ENCODE measurements at regions not wholly inside any gene's neighbourhood (a gene's known extent, or its start where the extent isn't known, plus 50 kb on each side); places are given as distances from the start of the nearest gene placed in this dataset.
"Not testable (repeated sequence)": the region's sequence is repeated elsewhere in the genome, so short reads cannot be mapped to it uniquely, and the experiment has no call there.

- TF ChIP-seq, protein P1, sequence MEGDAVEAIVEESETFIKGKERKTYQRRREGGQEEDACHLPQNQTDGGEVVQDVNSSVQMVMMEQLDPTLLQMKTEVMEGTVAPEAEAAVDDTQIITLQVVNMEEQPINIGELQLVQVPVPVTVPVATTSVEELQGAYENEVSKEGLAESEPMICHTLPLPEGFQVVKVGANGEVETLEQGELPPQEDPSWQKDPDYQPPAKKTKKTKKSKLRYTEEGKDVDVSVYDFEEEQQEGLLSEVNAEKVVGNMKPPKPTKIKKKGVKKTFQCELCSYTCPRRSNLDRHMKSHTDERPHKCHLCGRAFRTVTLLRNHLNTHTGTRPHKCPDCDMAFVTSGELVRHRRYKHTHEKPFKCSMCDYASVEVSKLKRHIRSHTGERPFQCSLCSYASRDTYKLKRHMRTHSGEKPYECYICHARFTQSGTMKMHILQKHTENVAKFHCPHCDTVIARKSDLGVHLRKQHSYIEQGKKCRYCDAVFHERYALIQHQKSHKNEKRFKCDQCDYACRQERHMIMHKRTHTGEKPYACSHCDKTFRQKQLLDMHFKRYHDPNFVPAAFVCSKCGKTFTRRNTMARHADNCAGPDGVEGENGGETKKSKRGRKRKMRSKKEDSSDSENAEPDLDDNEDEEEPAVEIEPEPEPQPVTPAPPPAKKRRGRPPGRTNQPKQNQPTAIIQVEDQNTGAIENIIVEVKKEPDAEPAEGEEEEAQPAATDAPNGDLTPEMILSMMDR (IDR thresholded peaks at IDR 0.05; ENCODE audit: borderline replicate concordance, insufficient read depth, low read depth, low read length) = no peak
- H3K4me3 ChIP-seq (ENCODE audit: low read depth, low read length) = no peak overlapping the region
Observed at GRCh38 chr1:229905031-229905545, 161.9 kb upstream of the GALNT2 start.

DNA sequence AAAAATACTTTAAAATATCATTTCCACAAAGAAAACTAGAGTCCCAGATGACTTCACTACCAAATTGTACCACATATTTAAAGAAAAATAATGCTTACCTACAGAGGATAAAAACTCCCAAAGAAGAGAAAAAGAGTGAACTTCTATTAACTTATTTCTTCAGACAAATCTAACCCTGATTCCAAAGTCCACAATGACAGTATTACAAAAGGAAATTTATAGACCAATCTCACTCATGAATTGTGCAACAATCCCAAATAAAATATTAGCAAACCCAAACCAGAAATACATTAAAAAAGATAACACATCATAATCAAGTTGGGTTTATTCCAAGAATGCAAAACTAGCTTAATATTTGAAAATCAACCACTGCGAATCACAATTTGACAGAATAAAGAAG lies 161.4 kb upstream of the GALNT2 start:
- H3K4me3 ChIP-seq (ENCODE audit: low read depth, low read length) = no peak overlapping the region
- TF ChIP-seq, protein P1 (IDR thresholded peaks at IDR 0.05; ENCODE audit: borderline replicate concordance, insufficient read depth, low read depth, low read length) = no peak

DNA sequence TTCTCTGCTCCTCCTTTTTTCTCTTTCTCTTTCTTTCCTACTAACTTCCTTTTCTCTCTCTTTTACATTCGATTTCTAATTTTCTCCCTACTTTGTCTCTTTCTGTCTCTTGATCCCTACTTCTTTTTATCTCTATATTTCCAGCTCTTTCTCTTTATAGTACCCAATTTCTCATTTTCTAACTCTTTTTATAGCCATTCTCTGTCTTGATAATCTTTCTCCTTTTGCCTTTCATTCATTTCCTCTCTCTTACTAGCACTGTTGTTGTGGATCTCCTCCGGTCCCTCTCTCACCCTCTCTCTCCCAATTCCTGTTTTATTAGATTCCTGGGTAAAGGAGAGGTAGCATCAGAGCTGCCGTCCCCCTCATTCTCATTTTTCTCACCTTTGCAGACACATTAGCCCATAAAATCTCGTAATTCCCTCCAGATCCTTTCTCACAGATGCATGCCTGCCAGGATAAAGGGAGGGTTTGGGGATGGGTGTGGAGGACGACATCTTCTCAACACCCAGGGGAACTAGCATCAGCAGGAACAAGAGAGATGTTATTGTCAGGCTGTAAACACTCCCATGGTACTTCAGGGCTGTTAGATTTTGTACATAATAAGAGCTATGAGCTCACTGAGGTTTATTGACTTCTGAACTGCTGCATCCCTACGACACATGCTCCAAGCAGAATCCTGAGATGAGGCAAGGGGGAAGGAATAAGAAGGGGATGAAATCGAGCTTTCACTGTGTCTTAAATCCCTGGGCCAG lies 159.0 kb upstream of the GALNT2 start:
- TF ChIP-seq, protein P1 (IDR thresholded peaks at IDR 0.05; ENCODE audit: borderline replicate concordance, insufficient read depth, low read depth, low read length) = no peak
- no peak overlapping the region for H3K4me3 ChIP-seq (ENCODE audit: low read depth, low read length)

DNA sequence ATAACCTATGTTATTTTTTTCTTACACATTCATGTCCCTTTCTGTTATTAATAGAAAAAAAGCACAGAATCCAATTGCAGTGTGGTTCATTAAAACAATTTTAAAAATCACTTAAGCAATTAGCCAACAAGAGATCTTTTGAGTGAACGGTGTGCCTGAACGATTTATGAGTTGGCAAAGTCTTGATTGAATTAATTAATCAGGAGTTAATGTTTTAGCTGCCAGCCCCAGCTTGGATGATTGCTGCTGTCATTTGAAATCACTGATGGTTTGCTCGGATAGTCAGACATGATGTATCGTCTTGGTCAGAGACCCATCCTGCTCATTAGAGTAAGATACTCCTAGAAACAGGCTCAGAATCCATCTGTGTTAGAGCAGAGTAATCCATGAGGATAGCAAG lies 158.3 kb upstream of the GALNT2 start:
- TF ChIP-seq, protein P1 (IDR thresholded peaks at IDR 0.05; ENCODE audit: borderline replicate concordance, insufficient read depth, low read depth, low read length) = no peak
- H3K4me3 ChIP-seq (ENCODE audit: low read depth, low read length) = no peak overlapping the region

DNA sequence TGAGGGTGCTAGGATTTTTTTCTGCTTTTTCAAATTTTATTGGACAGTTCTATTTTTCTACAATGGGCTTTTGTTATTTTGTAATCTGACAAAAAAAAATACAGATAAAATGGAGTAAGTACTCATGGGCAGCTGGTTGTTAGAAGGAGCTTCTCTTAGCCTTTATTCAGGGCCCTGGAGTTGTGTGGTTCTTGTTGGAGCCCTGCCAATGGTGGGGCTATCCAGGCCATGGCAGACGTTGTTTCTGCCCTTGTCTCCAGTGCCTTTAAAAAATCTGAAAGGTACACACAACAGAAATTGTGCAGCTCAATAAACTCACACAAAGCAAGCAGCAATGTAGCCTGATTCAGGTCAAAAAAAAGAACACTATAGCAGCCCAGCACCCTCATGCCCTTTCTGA lies 153.5 kb upstream of the GALNT2 start:
- TF ChIP-seq, protein P1 (IDR thresholded peaks at IDR 0.05; ENCODE audit: borderline replicate concordance, insufficient read depth, low read depth, low read length) = no peak
- no peak overlapping the region for H3K4me3 ChIP-seq (ENCODE audit: low read depth, low read length)

DNA sequence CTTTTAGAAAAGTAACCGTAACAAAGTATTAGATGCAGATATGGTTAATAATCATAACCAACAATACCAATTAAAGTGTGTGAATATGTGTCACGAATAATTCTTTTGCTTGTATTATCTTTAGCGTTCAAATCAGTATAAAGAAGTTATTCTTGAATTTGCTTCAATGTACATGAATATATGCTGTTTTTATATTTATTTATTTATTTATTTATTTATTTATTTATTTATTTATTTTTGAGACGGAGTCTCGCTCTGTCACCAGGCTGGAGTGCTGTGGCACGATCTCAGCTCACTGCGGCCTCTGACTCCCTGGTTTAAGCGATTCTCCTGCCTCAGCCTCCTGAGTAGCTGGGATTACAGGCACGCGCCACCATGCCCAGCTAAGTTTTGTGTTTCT lies 147.6 kb upstream of the GALNT2 start:
- H3K4me3 ChIP-seq (ENCODE audit: low read depth, low read length) = not testable (repeated sequence)

- H3K4me3 ChIP-seq (ENCODE audit: low read depth, low read length) = no peak overlapping the region
- TF ChIP-seq, protein P1 (IDR thresholded peaks at IDR 0.05; ENCODE audit: borderline replicate concordance, insufficient read depth, low read depth, low read length) = no peak
Observed at GRCh38 chr1:229920683-229921082, 146.4 kb upstream of the GALNT2 start.
